Keratinocyte (primary cell): ENCODE measurements at regions not wholly inside any gene's neighbourhood (a gene's known extent, or its start where the extent isn't known, plus 50 kb on each side); places are given as distances from the start of the nearest gene placed in this dataset.

Experiments used
- EZH2 ChIP-seq: IDR thresholded peaks from one replicate; pipeline ENCODE4 v1.6.1; 2012; ENCODE audit warnings: inconsistent platforms, mild to moderate bottlenecking, low read length, moderate library complexity
- TF ChIP-seq, protein P1 (sequence below), 3 experiments: IDR thresholded peaks in 1 of 3; conservative IDR thresholded peaks in 1 of 3; optimal IDR thresholded peaks in 1 of 3; 2 replicates in 2 of 3; 3 replicates in 1 of 3; pipeline versions ENCODE3 to v1.5.1; 2011; ENCODE audit warnings: low read length in 3 of 3, mild to moderate bottlenecking in 3 of 3, moderate library complexity in 2 of 3, control low read depth in 1 of 3, inconsistent platforms in 1 of 3; ENCODE audit not compliant: insufficient read depth in 2 of 3; ENCODE audit errors: extremely low read depth in 1 of 3

DNA sequence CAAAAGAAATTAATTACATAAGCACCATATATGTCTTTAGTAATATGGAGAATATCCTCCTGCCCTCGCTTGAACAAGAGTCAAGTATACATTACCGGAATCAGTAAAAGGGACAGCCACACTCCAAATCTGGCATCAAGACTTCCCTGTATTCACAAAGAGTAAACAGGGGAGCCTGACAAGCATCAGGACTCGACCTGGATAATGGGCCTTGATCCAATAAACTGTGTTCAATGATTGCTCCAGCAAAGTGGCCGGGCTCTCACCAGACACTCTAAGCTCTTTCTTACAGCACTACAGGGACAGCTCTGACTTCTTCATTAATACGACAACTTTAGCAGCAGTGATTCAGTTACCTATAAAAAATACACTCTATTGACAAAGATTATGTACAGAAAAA, 307.9 kb upstream of the POU3F2 start:
- TF ChIP-seq, protein P1, sequence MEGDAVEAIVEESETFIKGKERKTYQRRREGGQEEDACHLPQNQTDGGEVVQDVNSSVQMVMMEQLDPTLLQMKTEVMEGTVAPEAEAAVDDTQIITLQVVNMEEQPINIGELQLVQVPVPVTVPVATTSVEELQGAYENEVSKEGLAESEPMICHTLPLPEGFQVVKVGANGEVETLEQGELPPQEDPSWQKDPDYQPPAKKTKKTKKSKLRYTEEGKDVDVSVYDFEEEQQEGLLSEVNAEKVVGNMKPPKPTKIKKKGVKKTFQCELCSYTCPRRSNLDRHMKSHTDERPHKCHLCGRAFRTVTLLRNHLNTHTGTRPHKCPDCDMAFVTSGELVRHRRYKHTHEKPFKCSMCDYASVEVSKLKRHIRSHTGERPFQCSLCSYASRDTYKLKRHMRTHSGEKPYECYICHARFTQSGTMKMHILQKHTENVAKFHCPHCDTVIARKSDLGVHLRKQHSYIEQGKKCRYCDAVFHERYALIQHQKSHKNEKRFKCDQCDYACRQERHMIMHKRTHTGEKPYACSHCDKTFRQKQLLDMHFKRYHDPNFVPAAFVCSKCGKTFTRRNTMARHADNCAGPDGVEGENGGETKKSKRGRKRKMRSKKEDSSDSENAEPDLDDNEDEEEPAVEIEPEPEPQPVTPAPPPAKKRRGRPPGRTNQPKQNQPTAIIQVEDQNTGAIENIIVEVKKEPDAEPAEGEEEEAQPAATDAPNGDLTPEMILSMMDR (optimal IDR thresholded peaks at IDR 0.05 in 1 of 3, IDR thresholded peaks at IDR 0.05 in 1 of 3, conservative IDR thresholded peaks at IDR 0.05 in 1 of 3; ENCODE audit: extremely low read depth in 1 of 3, insufficient read depth in 2 of 3, low read length in 3 of 3): no peak
- TF ChIP-seq EZH2: no peak
